A673 (cell line): ENCODE measurements at regions not wholly inside any gene's neighbourhood (a gene's known extent, or its start where the extent isn't known, plus 50 kb on each side); places are given as distances from the start of the nearest gene placed in this dataset.

Source experiments
- CTCF ChIP-seq: fragments of 300-800, 200-600 bp; sonication (generic); conservative IDR thresholded peaks from 2 replicates; pipeline ENCODE4 v1.5.1; 2017; ENCODE audit warnings: low read depth, mild to moderate bottlenecking, antibody characterized with exemption, low read length, moderate library complexity, mixed read lengths
- EZH2 ChIP-seq: fragments of 200-600 bp; sonication (generic); IDR thresholded peaks from 2 replicates; pipeline ENCODE4 v1.6.1; 2017; ENCODE audit warnings: borderline replicate concordance, low read depth, mild to moderate bottlenecking, mixed read lengths, antibody characterized with exemption, low read length; ENCODE audit not compliant: poor library complexity, severe bottlenecking

- TF ChIP-seq CTCF: no peak
- no peak for TF ChIP-seq EZH2
These were observed 580.4 kb upstream of the KLF4 start for GRCh38 chr9:108069991-108070390.
